OCI-LY1 (cell line): ENCODE measurements at regions not wholly inside any gene's neighbourhood (a gene's known extent, or its start where the extent isn't known, plus 50 kb on each side); places are given as distances from the start of the nearest gene placed in this dataset.

Source experiments
- CTCF ChIP-seq: fragments of 200-600 bp; sonication (generic), shearing (Covaris generic); IDR thresholded peaks from 2 replicates; pipeline ENCODE4 v1.5.1; 2017; ENCODE audit warnings: mild to moderate bottlenecking, antibody characterized with exemption, low read length, moderate library complexity, mixed read lengths
- EZH2 ChIP-seq: fragments of 200-600 bp; sonication (generic), shearing (Covaris generic); IDR thresholded peaks from 2 replicates; pipeline ENCODE4 v1.8.0; 2017; ENCODE audit warnings: borderline replicate concordance, mixed run types, mild to moderate bottlenecking, antibody characterized with exemption, low read length, moderate library complexity, mixed read lengths

- TF ChIP-seq CTCF (no peak), EZH2 (no peak)
These were observed 310.8 kb upstream of the ADAMTSL1 start for GRCh38 chr9:18163146-18163545.
